Renal pelvis (tissue), 1 donor: ENCODE measurements at regions not wholly inside any gene's neighbourhood (a gene's known extent, or its start where the extent isn't known, plus 50 kb on each side); places are given as distances from the start of the nearest gene placed in this dataset.

Experiments
- DNase-seq: peaks from one replicate; pipeline ENCODE4 v3.0.0-alpha.2; 2013

DNA sequence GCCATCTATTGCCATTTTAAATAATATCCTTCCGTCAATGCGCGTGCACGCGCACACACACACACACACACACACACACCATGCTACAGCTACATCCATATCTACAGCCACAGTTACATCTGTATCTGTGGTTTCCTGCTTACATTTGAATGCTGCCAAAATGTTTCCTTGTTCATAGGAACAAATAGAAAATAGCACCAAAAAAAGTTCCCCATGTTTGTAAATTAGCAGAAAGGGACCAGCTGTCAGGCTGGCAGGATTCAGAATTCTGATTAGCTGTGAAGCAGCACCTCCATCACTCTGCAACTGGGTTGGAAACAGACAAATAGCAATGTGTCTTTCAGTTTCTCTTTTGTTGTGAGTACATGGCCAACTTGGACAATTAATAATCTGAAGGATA lies 601.5 kb downstream of the IRX1 start:
- no peak for DNase-seq

DNA sequence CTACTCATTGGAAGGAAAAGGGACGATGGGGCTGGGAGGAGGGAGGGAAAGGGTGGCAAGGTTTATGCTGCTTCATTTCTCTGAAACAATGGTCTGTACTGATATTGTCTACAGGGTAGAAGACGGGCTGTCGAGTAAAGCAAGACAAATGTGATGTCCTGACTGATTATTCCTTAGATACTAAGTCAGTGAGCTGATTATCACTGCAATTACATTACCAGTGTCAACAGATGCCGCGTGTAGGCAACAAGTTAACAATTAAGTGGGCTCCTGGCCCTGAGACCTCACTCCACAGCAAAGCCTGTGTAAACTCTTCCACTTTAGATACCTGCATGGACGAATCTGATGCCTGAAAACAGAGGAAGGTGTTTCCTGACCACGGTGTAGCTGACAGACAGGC lies 602.8 kb downstream of the IRX1 start:
- no peak for DNase-seq

- DNase-seq: no peak
These were observed 603.6 kb downstream of the IRX1 start for GRCh38 chr5:4199049-4199841.

DNA sequence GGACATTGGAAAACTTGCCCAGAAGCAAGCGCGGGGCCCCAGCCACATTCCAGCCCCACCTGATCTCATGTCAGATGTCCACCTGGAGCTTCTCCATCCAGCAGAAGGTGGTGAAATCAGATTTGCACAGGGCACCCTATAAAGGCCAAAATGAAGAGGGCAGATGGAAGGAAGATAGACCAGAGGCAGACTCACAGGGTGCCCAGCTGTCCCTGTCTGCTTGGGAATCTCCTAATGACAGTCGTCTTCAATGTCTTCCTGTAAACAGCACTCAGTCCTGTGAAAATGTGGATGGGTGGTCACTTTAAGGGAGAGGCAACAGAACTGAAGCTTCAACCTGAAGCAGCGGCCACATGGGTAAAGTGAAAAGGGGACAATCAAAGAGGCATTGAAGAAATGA lies 607.5 kb downstream of the IRX1 start:
- DNase-seq: no peak

DNA sequence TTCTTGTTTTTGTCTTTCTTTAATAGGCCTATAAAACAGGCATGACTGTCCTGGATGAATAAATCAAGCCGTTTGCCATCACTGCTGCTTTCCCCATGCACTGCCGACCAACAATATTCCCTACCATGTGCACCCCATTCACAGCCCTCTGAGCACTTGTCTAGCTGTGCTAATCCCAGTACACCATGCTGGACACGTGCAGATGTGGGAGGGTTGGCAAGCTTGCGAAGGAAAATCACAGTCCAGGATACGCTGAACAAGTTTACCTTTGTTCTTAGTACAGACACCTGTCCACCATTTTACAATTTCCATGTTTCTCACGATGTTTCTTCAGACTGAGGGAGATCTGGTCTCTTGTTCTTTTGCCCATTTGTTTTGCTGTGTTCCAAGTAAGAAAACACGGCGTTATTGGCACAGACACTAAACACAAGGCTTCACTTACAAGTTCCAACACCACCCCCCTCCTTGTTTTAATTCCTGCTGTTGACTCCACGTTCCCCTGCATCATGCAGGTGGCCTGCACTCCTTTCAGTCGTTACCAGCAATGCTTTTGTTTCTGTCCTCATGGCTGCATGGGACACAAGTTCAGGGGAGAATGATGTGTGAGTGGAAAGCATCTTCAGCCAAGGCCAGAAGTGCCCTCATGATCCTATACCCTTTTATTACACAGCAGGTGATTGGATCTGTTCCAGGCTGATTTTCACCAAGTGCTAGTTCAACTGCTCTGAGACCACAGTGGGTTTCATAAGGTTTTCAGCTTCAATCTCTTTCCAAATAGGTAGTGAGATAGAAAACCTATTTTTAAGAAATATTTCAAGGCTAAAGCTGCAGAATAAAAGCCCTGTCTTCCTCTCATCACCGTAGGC lies 608.9 kb downstream of the IRX1 start:
- DNase-seq: no peak

DNA sequence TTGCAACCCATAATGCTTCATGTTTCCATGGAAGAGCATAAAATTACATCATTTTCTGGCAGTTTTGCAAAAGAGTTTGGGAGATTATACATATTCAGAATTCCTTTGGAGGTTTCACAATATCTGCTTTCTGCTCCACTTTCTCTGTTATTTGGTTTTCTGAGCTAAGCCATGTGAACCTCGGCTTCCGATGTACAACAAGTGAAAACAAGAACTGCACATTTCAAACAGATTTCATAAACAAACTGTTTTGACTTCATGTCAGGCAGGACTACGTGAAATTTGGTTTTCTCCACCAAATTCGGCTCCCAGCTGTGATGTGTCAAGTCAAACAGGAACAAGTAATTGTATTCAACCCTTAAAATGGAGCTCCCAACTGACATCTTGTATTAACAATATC lies 609.8 kb downstream of the IRX1 start:
- no peak for DNase-seq

DNA sequence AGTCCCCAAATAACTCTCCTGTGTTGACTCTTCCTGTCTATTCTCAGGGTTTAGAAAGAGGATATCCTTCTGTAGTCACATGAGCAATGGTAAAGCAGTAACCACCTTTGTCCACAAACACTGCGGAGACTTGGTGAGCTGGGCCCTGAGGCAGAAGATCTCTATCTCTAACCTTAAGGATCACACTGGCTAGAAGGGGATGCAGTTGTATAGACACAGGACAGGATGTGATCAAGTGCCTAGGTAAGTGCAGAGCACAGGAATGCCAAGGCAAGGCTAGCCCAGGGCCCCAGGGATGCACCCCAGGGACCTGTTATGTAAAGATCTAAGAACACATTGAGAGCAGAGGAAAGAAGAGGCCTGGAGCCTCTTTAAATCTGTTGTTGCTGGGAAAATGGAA lies 610.5 kb downstream of the IRX1 start:
- no peak for DNase-seq

GRCh38 chr5:4207486-4207885 lies 611.9 kb downstream of the IRX1 start:
- no peak for DNase-seq

DNA sequence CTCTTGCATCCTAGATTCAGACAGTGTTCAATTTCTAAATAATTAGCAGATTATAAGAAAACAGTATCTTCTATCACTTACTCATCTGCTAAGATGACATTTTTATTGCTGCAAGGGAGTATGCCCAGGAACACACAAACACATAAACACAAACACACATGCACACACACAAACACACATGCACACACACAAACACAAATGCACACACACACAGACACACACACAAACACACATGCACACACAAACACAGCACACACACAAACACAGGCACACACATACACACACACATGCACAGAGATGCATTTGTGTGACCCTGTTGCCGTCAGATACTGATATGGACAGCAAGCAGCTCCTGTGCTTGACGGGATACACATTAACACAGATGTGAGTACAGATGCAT lies 612.9 kb downstream of the IRX1 start:
- no peak for DNase-seq

GRCh38 chr5:4208996-4209395 lies 613.4 kb downstream of the IRX1 start:
- no peak for DNase-seq

- no peak for DNase-seq
These were observed 616.6 kb downstream of the IRX1 start for GRCh38 chr5:4212071-4212739.

DNA sequence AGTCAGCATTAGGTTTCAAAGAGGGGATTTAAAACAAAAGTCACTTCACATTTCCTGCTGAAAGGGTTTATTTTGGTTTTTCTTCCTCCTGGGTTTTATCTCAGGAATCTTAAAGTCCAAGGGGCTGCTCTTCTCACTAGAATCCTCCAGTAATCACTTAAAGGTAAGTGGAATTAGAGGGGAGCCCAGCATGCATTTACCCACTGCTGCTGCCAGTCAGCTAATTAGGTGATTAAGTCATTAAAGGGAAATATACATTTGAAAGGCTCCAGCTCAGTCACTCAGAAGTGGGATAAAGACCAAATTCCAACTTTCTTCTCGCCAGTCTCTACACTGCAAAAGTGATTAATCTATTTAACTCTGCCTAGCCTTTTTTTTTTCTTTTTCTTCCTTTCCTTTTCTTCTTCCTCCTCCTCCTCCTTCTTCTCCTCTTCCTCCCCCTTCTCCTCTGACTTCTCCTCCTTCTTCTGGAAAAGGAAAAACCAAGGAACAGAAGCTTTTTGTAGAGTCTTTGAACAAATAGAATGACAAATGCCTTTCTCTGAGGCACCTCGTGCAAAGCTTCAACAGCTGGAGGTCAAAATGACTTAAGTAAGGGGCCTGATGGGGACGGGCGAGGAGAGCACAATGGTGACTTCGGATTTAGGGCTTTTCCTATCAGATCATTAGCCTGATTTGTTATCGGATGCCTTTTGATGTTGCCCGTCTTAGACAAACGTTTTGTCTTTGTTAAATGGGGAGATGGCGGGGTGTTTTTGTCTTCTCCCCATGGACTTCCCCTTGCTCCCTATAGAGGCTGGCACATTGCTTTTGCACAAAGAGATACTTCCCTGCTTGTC lies 617.6 kb downstream of the IRX1 start:
- DNase-seq: no peak

DNA sequence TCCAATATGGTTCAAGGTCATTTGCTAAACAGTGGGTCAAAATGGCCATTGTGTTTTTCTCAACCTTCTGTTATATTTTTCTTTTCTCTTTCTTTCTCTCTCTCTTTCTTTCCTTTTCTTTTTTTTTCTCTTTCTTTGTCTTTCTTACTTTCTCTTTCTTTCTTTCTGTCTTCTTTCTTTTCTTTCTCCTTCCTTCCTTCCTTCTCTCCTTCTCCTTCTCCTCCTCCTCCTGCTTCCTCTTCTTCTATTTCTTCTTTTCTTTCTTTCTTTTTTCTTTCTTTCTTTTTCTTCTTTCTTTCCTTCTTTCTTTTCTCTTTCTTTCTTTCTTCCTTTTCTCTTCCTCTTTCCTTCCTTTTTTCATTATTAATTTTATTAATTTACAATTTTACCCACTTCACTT lies 619.5 kb downstream of the IRX1 start:
- no peak for DNase-seq

- no peak for DNase-seq
These were observed 620.5 kb downstream of the IRX1 start for GRCh38 chr5:4216142-4216541.

GRCh38 chr5:4220016-4220415 lies 624.4 kb downstream of the IRX1 start:
- DNase-seq: no peak

GRCh38 chr5:4221048-4221447 lies 625.4 kb downstream of the IRX1 start:
- no peak for DNase-seq

- DNase-seq: no peak
These were observed 626.5 kb downstream of the IRX1 start for GRCh38 chr5:4222147-4222546.

GRCh38 chr5:4222821-4223220 lies 627.2 kb downstream of the IRX1 start:
- no peak for DNase-seq

GRCh38 chr5:4225741-4226140 lies 630.1 kb downstream of the IRX1 start:
- no peak for DNase-seq

GRCh38 chr5:4226565-4226964 lies 630.9 kb downstream of the IRX1 start:
- DNase-seq: no peak

DNA sequence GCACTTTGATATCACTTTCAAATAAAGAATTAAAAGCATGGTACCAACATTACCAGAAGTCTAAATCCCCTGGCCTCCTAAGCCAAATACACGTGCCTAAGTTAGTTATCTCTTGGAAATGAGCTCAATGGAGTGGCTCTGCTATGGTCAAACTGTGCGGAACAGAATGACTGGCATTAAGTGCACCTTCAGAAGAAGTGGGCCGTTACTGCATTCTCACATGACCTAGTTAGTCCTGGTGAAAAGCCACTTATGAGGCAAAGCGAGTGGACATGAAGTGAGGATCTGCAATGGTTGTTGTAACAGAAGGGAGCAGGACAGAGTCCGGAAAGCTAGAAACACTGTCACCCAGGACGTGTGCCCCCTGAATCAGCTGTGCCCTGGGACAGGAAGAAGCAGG lies 633.1 kb downstream of the IRX1 start:
- DNase-seq: no peak
